H1 (cell line): ENCODE measurements at regions not wholly inside any gene's neighbourhood (a gene's known extent, or its start where the extent isn't known, plus 50 kb on each side); places are given as distances from the start of the nearest gene placed in this dataset.

ENCODE experiments used
- CTCF ChIA-PET: fragments of 300-600 bp; sonication (Branson Sonifier 250); formaldehyde crosslinking; loops from one replicate; lab custom pipeline; 2021; ENCODE audit not compliant: partially characterized antibody; lab: Charles Lee
- POLR2A ChIA-PET: fragments of 300-600 bp; sonication (Branson Sonifier 250); formaldehyde crosslinking; loops from one replicate; lab custom pipeline; 2021; ENCODE audit warnings: inconsistent platforms; ENCODE audit not compliant: partially characterized antibody; lab: Charles Lee
- DNase-seq, 2 experiments: peaks; one replicate each; pipeline versions ENCODE4 v3.0.0 to v3.0.0-alpha.2; 2010 to 2022; ENCODE audit warnings: low spot score in 2 of 2, low read depth in 1 of 2, mixed read lengths in 1 of 2
- FAIRE-seq: peaks from 2 replicates; lab custom pipeline; 2011; peaks lifted over from hg19 to GRCh38; lab: Jason Lieb, UNC
- H2AFZ ChIP-seq: 2 replicates; pipeline ENCODE4 v1.8.1; 2012; ENCODE audit warnings: low read length, inconsistent platforms
- H2AK5ac ChIP-seq: 2 replicates; pipeline ENCODE4 v1.6.1; 2013; ENCODE audit warnings: low read depth, low read length
- H2BK120ac ChIP-seq: replicated peaks from 2 replicates; pipeline ENCODE3; 2013; ENCODE audit warnings: low read depth, low read length, inconsistent platforms
- H2BK12ac ChIP-seq: 2 replicates; pipeline ENCODE4 v1.6.1; 2013; ENCODE audit warnings: low read depth, low read length
- H2BK15ac ChIP-seq: 2 replicates; pipeline ENCODE4 v1.6.1; 2013; ENCODE audit warnings: low read length
- H2BK20ac ChIP-seq: 2 replicates; pipeline ENCODE4 v1.6.1; 2013; ENCODE audit warnings: low read length
- H2BK5ac ChIP-seq: 2 replicates; pipeline ENCODE4 v1.6.1; 2013; ENCODE audit warnings: low read depth, low read length
- H3K14ac ChIP-seq: 2 replicates; pipeline ENCODE4 v1.6.1; 2013; ENCODE audit warnings: inconsistent platforms; ENCODE audit not compliant: insufficient read length
- H3K18ac ChIP-seq: 2 replicates; pipeline ENCODE4 v1.6.1; 2013; ENCODE audit warnings: low read length; ENCODE audit errors: extremely low read depth
- H3K23ac ChIP-seq: 2 replicates; pipeline ENCODE4 v1.6.1; 2013; ENCODE audit warnings: inconsistent platforms; ENCODE audit not compliant: insufficient read length
- H3K23me2 ChIP-seq: 2 replicates; pipeline ENCODE4 v1.6.1; 2013; ENCODE audit warnings: low read depth, low read length
- H3K27ac ChIP-seq: 2 replicates; pipeline ENCODE4 v1.6.1; 2011; ENCODE audit warnings: low read depth, low read length, inconsistent platforms
- H3K27me3 ChIP-seq, 4 experiments: replicated peaks in 1 of 4; 1 replicate in 1 of 4; 2 replicates in 3 of 4; pipeline versions ENCODE4 v1.6.1 to v1.8.1; 2011 to 2013; ENCODE audit warnings: low read length in 3 of 4, mild to moderate bottlenecking in 3 of 4, inconsistent platforms in 2 of 4, mixed read lengths in 2 of 4, moderate library complexity in 1 of 4; ENCODE audit not compliant: control insufficient read depth in 3 of 4, insufficient read depth in 3 of 4; ENCODE audit errors: extremely low read depth in 1 of 4
- H3K36me3 ChIP-seq, 4 experiments: 2 replicates each; pipeline versions ENCODE4 v1.6.1 to v1.8.1; 2011 to 2013; ENCODE audit warnings: mild to moderate bottlenecking in 4 of 4, low read length in 3 of 4, moderate library complexity in 2 of 4, control low read depth in 1 of 4, inconsistent platforms in 1 of 4; ENCODE audit not compliant: insufficient read depth in 4 of 4, control insufficient read depth in 2 of 4
- H3K4ac ChIP-seq: replicated peaks from 2 replicates; pipeline ENCODE3; 2013; ENCODE audit warnings: low read length, low read depth, mixed read lengths, inconsistent platforms; ENCODE audit not compliant: insufficient read length
- H3K4me1 ChIP-seq, 4 experiments: replicated peaks in 1 of 4; 1 replicate in 1 of 4; 2 replicates in 3 of 4; pipeline versions ENCODE4 v1.6.1 to v1.8.1; 2011 to 2013; ENCODE audit warnings: low read length in 3 of 4, inconsistent platforms in 2 of 4, mixed read lengths in 1 of 4; ENCODE audit not compliant: insufficient read depth in 4 of 4, control insufficient read depth in 3 of 4
- H3K4me2 ChIP-seq, 2 experiments: 2 replicates each; pipeline versions ENCODE4 v1.6.1 to v1.8.1; 2011 to 2013; ENCODE audit warnings: low read depth in 2 of 2, low read length in 2 of 2, control low read depth in 1 of 2, inconsistent platforms in 1 of 2, mild to moderate bottlenecking in 1 of 2; ENCODE audit not compliant: insufficient read depth in 1 of 2
- H3K4me3 ChIP-seq, 4 experiments: fragments of 200-600, 300-600 bp in 1 of 4; sonication (generic), shearing (Covaris generic), sonication (Bioruptor Twin) in 1 of 4; 2 replicates each; pipeline versions ENCODE4 v1.5.1 to v1.8.1; 2011 to 2016; ENCODE audit warnings: low read length in 4 of 4, low read depth in 3 of 4, control low read depth in 2 of 4, inconsistent platforms in 2 of 4, mild to moderate bottlenecking in 2 of 4, mixed read lengths in 1 of 4, moderate library complexity in 1 of 4; ENCODE audit not compliant: insufficient read depth in 2 of 4; ENCODE audit errors: extremely low read depth in 1 of 4
- H3K56ac ChIP-seq: replicated peaks from 2 replicates; pipeline ENCODE3; 2013; ENCODE audit warnings: low read depth, mild to moderate bottlenecking, mixed read lengths, low read length, inconsistent platforms; ENCODE audit not compliant: insufficient read length
- H3K79me1 ChIP-seq: 2 replicates; pipeline ENCODE4 v1.6.1; 2013; ENCODE audit warnings: low read depth, low read length, control low read depth
- H3K79me2 ChIP-seq, 2 experiments: 2 replicates each; pipeline versions ENCODE4 v1.6.1 to v1.8.1; 2012 to 2013; ENCODE audit warnings: low read length in 2 of 2, mild to moderate bottlenecking in 2 of 2, inconsistent platforms in 1 of 2; ENCODE audit not compliant: insufficient read depth in 2 of 2, control insufficient read depth in 1 of 2
- H3K9ac ChIP-seq, 4 experiments: replicated peaks in 1 of 4; 1 replicate in 1 of 4; 2 replicates in 3 of 4; pipeline versions ENCODE4 v1.6.1 to v1.8.1; 2011 to 2013; ENCODE audit warnings: low read depth in 3 of 4, low read length in 3 of 4, control low read depth in 2 of 4, mild to moderate bottlenecking in 2 of 4, moderate library complexity in 2 of 4, inconsistent platforms in 1 of 4; ENCODE audit errors: extremely low read depth in 1 of 4
- H3K9me3 ChIP-seq, 2 experiments: 2 replicates each; pipeline versions ENCODE4 v1.6.1 to v1.8.1; 2012 to 2013; ENCODE audit warnings: mild to moderate bottlenecking in 2 of 2, moderate library complexity in 2 of 2, control low read depth in 1 of 2, inconsistent platforms in 1 of 2, low read depth in 1 of 2, low read length in 1 of 2, mixed read lengths in 1 of 2; ENCODE audit not compliant: insufficient read depth in 2 of 2
- H4K20me1 ChIP-seq, 2 experiments: replicated peaks in 1 of 2; 2 replicates each; pipeline versions ENCODE3 to v1.8.1; 2011 to 2013; ENCODE audit warnings: inconsistent platforms in 2 of 2, low read length in 2 of 2, mild to moderate bottlenecking in 1 of 2; ENCODE audit not compliant: insufficient read depth in 2 of 2, control insufficient read depth in 1 of 2
- H4K5ac ChIP-seq: 2 replicates; pipeline ENCODE4 v1.6.1; 2013; ENCODE audit warnings: low read length, low read depth, mixed read lengths, inconsistent platforms; ENCODE audit not compliant: insufficient read length
- H4K8ac ChIP-seq: 2 replicates; pipeline ENCODE4 v1.8.0; 2013; ENCODE audit warnings: mild to moderate bottlenecking, moderate library complexity, low read length, inconsistent platforms; ENCODE audit not compliant: insufficient read depth; ENCODE audit errors: extremely low read depth
- H4K91ac ChIP-seq: replicated peaks from 2 replicates; pipeline ENCODE3; 2013; ENCODE audit warnings: low read length, mixed read lengths, inconsistent platforms; ENCODE audit not compliant: insufficient read length
- ASH2L ChIP-seq: fragments of 200-600, 300-600 bp; sonication (generic); IDR thresholded peaks from one replicate; pipeline ENCODE4 v1.7.1; 2017; ENCODE audit warnings: low read length
- CBX8 ChIP-seq: fragments of 300-800, 300-1000 bp; sonication (generic); IDR thresholded peaks from 2 replicates; pipeline ENCODE4 v1.7.1; 2016; ENCODE audit warnings: low read depth, low read length, borderline replicate concordance
- CTCF ChIP-seq, 3 experiments: IDR thresholded peaks; 1 replicate in 2 of 3; 2 replicates in 1 of 3; pipeline versions ENCODE4 v1.5.1 to v1.6.1; 2011; ENCODE audit warnings: low read length in 3 of 3, mild to moderate bottlenecking in 3 of 3, inconsistent platforms in 2 of 3, low read depth in 1 of 3, moderate library complexity in 1 of 3; ENCODE audit not compliant: insufficient read depth in 1 of 3; ENCODE audit errors: control extremely low read depth in 1 of 3
- EP300 ChIP-seq, 2 experiments: IDR thresholded peaks; 1 replicate in 1 of 2; 2 replicates in 1 of 2; pipeline ENCODE4 v1.6.1; 2011 to 2012; ENCODE audit warnings: low read depth in 2 of 2, low read length in 2 of 2, mild to moderate bottlenecking in 2 of 2, borderline replicate concordance in 1 of 2, inconsistent platforms in 1 of 2, moderate library complexity in 1 of 2
- EZH2 ChIP-seq: fragments of 200-600 bp; sonication (generic); IDR thresholded peaks from 2 replicates; pipeline ENCODE4 v1.7.1; 2012; ENCODE audit warnings: low read depth, mild to moderate bottlenecking, moderate library complexity, low read length, inconsistent platforms; ENCODE audit not compliant: severe bottlenecking
- JUN ChIP-seq: IDR thresholded peaks from 2 replicates; pipeline ENCODE4 v1.6.1; 2011; ENCODE audit warnings: low read depth, mild to moderate bottlenecking, improper control_type of control experiment, low read length
- KDM1A ChIP-seq: fragments of 200-600, 300-600 bp; sonication (generic); IDR thresholded peaks from 2 replicates; pipeline ENCODE4 v1.7.1; 2016; ENCODE audit warnings: mild to moderate bottlenecking, low read length, borderline replicate concordance
- KDM4A ChIP-seq: IDR thresholded peaks from one replicate; pipeline ENCODE4 v1.7.1; 2012; ENCODE audit warnings: low read depth, mild to moderate bottlenecking, moderate library complexity, low read length, inconsistent platforms; ENCODE audit not compliant: severe bottlenecking
- RNF2 ChIP-seq: fragments of 200-900, 300-1000 bp; sonication (generic); IDR thresholded peaks from 2 replicates; pipeline ENCODE4 v1.7.1; 2016; ENCODE audit warnings: borderline replicate concordance, low read depth, mild to moderate bottlenecking, antibody characterized with exemption, low read length; ENCODE audit not compliant: poor library complexity, severe bottlenecking; ENCODE audit errors: missing control alignments
- WGBS, 2 experiments: shearing (Covaris generic) in 1 of 2; methylation state at CpG; one replicate each; pipeline versions ENCODE4 v1.1.6 to v1.1.7; 2013 to 2015; ENCODE audit warnings: low lambda C conversion rate in 2 of 2, mixed read lengths in 2 of 2, inconsistent platforms in 1 of 2, low coverage in 1 of 2, missing lambda C conversion rate in 1 of 2; ENCODE audit not compliant: insufficient replicate concordance in 2 of 2, insufficient coverage in 1 of 2, insufficient read length in 1 of 2; ENCODE audit errors: extremely low coverage in 1 of 2, missing lambda C conversion rate in 1 of 2; 5-methylcytosine and 5-hydroxymethylcytosine counted together

GRCh38 chr5:121024416-121025311 is 560.6 kb downstream of the PRR16 start:
- H3K27ac ChIP-seq = no peak overlapping the region
- no peak overlapping the region for H3K18ac ChIP-seq
- H2AFZ ChIP-seq = no peak overlapping the region
- no peak overlapping the region for H3K56ac ChIP-seq
- no peaks in the 10 kb centered on the region for H3K79me1 ChIP-seq
- H4K8ac ChIP-seq = no peak overlapping the region
- no peak overlapping the region for H4K91ac ChIP-seq
- H2BK5ac ChIP-seq = no peak overlapping the region
- no peak overlapping the region for H2BK20ac ChIP-seq
- no peaks in the 10 kb centered on the region for H3K9me3 ChIP-seq
- H2AK5ac ChIP-seq = no peak overlapping the region
- no peaks in the 10 kb centered on the region for H3K36me3 ChIP-seq
- no peak overlapping the region for H3K4me2 ChIP-seq
- 94% methylated on average over 5 of the region's 5 CpGs; no CpG with 5 or more reads in 1 of the 2 experiments for WGBS, 2 experiments
- no peak overlapping the region for H2BK120ac ChIP-seq
- DNase-seq (no peak), FAIRE-seq (no peak)
- no peak overlapping the region for H2BK15ac ChIP-seq
- no peak overlapping the region for H4K5ac ChIP-seq
- no peak overlapping the region for H2BK12ac ChIP-seq
- H3K14ac ChIP-seq = no peak overlapping the region
- H4K20me1 ChIP-seq = no peaks in the 10 kb centered on the region
- ChIA-PET POLR2A (no interaction called here), CTCF (no interaction called here)
- TF ChIP-seq KDM1A (no peak), ASH2L (no peak), CTCF (IDR thresholded peaks at IDR 0.05; ENCODE audit: control extremely low read depth in 1 of 3, insufficient read depth in 1 of 3, low read depth in 1 of 3, low read length in 3 of 3) (no peak), RNF2 (no peak), KDM4A (no peak), EZH2 (no peak), EP300 (IDR thresholded peaks at IDR 0.05; ENCODE audit: borderline replicate concordance in 1 of 2, low read depth in 2 of 2, low read length in 2 of 2) (no peak), JUN (no peak), CBX8 (no peak)
- H3K4me1 ChIP-seq = no peaks in the 10 kb centered on the region
- H3K79me2 ChIP-seq = no peaks in the 10 kb centered on the region
- H3K4ac ChIP-seq = no peak overlapping the region
- no peaks in the 10 kb centered on the region for H3K27me3 ChIP-seq
- H3K4me3 ChIP-seq = no peak overlapping the region
- H3K23me2 ChIP-seq = no peaks in the 10 kb centered on the region
- H3K23ac ChIP-seq = no peak overlapping the region
- H3K9ac ChIP-seq = no peak overlapping the region
